ENCODE measurements at regions not wholly inside any gene's neighbourhood (a gene's known extent, or its start where the extent isn't known, plus 50 kb on each side); places are given as distances from the start of the nearest gene placed in this dataset.

DNA sequence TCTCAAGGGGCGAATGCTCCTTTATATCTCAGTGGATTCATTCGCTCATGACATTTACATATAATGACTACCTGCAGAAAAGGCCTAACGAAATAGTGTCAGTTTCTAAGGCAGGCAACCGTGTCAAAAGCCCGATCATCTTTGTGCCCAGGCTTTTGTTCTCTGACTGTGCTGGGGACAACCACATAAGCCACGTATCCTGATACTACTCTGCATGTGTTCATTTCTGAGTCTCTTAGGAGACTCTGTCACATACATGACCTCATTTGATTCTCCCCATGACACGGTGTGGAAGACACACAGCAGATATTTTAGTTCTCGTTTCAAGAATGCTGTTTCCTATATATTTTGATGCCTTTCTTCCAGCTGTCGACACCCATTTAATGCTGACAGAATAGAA, 598.5 kb downstream of the BNC2 start:
- no peaks in the 10 kb centered on the region for H3K27me3 ChIP-seq
- H3K4me1 ChIP-seq: peaks cover 30 to 36% of the 10 kb centered on the region in 2 donors
- no peak for DNase-seq
- no peak overlapping the region for H3K4me3 ChIP-seq (replicated peaks in 1 of 3)
- 88% methylated on average over 9 of the region's 9 CpGs for WGBS, 2 donors
- H3K36me3 ChIP-seq: no peaks in the 10 kb centered on the region
- TF ChIP-seq, protein P1, sequence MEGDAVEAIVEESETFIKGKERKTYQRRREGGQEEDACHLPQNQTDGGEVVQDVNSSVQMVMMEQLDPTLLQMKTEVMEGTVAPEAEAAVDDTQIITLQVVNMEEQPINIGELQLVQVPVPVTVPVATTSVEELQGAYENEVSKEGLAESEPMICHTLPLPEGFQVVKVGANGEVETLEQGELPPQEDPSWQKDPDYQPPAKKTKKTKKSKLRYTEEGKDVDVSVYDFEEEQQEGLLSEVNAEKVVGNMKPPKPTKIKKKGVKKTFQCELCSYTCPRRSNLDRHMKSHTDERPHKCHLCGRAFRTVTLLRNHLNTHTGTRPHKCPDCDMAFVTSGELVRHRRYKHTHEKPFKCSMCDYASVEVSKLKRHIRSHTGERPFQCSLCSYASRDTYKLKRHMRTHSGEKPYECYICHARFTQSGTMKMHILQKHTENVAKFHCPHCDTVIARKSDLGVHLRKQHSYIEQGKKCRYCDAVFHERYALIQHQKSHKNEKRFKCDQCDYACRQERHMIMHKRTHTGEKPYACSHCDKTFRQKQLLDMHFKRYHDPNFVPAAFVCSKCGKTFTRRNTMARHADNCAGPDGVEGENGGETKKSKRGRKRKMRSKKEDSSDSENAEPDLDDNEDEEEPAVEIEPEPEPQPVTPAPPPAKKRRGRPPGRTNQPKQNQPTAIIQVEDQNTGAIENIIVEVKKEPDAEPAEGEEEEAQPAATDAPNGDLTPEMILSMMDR (IDR thresholded peaks at IDR 0.05): no peak
- no peak for TF ChIP-seq POLR2A (IDR thresholded peaks at IDR 0.05)
- intact Hi-C loops (cut with DNase I): loop anchor here (10.0 kb wide), 1 partner anchor 77 kb away; no protein-coding TSS in a partner anchor
- no peaks in the 10 kb centered on the region for H3K9me3 ChIP-seq
- no peak overlapping the region for H3K27ac ChIP-seq

- TF ChIP-seq, protein P1 (IDR thresholded peaks at IDR 0.05): no peak
- no peak for TF ChIP-seq POLR2A (IDR thresholded peaks at IDR 0.05)
- intact Hi-C loops (cut with DNase I): loop anchor here (10.0 kb wide), 1 partner anchor 78 kb away; no protein-coding TSS in a partner anchor
- H3K27me3 ChIP-seq: no peaks in the 10 kb centered on the region
- H3K36me3 ChIP-seq: no peaks in the 10 kb centered on the region
- 39 to 46% methylated on average over 8 of the region's 8 CpGs for WGBS, 2 donors
- peak overlapping the region; percentile 25 to 64 (median 56) for H3K27ac ChIP-seq
- peak; percentile 48 to 65 for DNase-seq
- H3K4me1 ChIP-seq: peaks cover 34 to 38% of the 10 kb centered on the region in 2 donors
- no peaks in the 10 kb centered on the region for H3K9me3 ChIP-seq
- H3K4me3 ChIP-seq (replicated peaks in 1 of 3): no peak overlapping the region
Observed at GRCh38 chr9:16272776-16273175, 597.7 kb downstream of the BNC2 start.

DNA sequence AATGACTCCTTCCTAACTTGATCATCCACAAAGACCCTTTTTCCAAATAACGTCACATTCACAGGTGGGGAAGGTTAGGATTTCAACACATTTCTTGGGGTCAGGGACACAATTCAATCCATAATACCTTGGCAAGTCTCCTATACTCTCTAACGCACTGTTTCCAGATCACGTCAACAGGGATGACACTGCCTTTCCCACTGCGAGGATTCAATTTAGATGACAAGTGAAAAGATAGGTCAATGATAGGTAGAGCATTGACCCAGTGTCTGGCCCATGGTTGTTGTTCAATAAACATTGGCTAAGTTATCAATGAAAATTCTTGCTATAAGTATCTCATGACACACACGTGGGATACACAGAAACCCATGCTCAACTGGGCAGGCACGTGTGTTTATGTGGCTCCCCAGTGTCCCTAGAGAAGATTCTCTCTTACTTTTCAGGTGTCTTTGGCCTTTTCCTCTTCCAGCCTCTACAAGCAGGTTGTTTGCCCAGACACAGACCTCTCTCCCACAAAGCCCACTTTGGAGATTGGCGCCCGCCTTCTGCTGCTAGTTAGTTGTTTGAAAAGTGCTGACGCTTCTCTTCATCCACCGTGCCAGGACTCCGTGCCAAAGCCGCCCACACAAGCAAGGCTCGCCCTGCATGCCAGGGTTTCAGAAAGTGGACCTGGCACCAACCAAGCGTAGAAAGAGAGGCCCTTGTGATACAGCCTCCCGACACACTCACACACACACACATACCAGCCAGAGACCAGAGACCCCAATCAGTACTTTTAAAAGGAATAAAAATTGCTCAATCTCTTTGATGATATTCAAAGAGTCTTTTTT, 594.5 kb downstream of the BNC2 start:
- Histone ChIP-seq H3K4me1 (peaks cover 23 to 46% of the 10 kb centered on the region in 2 donors), H3K9me3 (no peaks in the 10 kb centered on the region), H3K4me3 (replicated peaks in 1 of 3) (no peak overlapping the region), H3K27ac (peak overlapping the region; percentile 88 to 93 (median 92)), H3K36me3 (no peaks in the 10 kb centered on the region), H3K27me3 (no peaks in the 10 kb centered on the region)
- peak; percentile 98 to 99 for DNase-seq
- TF ChIP-seq, protein P1 (IDR thresholded peaks at IDR 0.05): no peak
- TF ChIP-seq POLR2A (IDR thresholded peaks at IDR 0.05): peak in 1 of 2 donors; percentile 25
- intact Hi-C loops (cut with DNase I): loop anchor here (10.0 kb wide), 1 partner anchor 81 kb away; no protein-coding TSS in a partner anchor
- WGBS, 2 donors: 53 to 56% methylated on average over 15 of the region's 15 CpGs

- 52 to 54% methylated on average over 8 of the region's 8 CpGs for WGBS, 2 donors
- intact Hi-C loops (cut with DNase I): loop anchor here (10.0 kb wide), 1 partner anchor 82 kb away; no protein-coding TSS in a partner anchor
- H3K4me3 ChIP-seq (replicated peaks in 1 of 3): no peak overlapping the region
- TF ChIP-seq, protein P1 (IDR thresholded peaks at IDR 0.05): no peak
- no peak for TF ChIP-seq POLR2A (IDR thresholded peaks at IDR 0.05)
- peak overlapping the region; percentile 88 to 93 (median 92) for H3K27ac ChIP-seq
- DNase-seq: peak in 1 of 2 donors; percentile 12
- H3K9me3 ChIP-seq: no peaks in the 10 kb centered on the region
- no peaks in the 10 kb centered on the region for H3K36me3 ChIP-seq
- H3K4me1 ChIP-seq: peaks cover 29 to 53% of the 10 kb centered on the region in 2 donors
- no peaks in the 10 kb centered on the region for H3K27me3 ChIP-seq
Observed at GRCh38 chr9:16276866-16277265, 593.6 kb downstream of the BNC2 start.

- Histone ChIP-seq H3K4me3 (replicated peaks in 1 of 3) (no peak overlapping the region), H3K4me1 (peaks cover 34 to 54% of the 10 kb centered on the region in 2 donors), H3K27ac (peak overlapping the region in 2 of 3 donors; percentile 92 to 93), H3K9me3 (no peaks in the 10 kb centered on the region), H3K27me3 (no peaks in the 10 kb centered on the region), H3K36me3 (no peaks in the 10 kb centered on the region)
- intact Hi-C loops (cut with DNase I): loop anchor here (10.0 kb wide), 1 partner anchor 83 kb away; no protein-coding TSS in a partner anchor
- TF ChIP-seq, protein P1 (IDR thresholded peaks at IDR 0.05): no peak
- TF ChIP-seq POLR2A (IDR thresholded peaks at IDR 0.05): no peak
- WGBS, 2 donors: 87 to 95% methylated on average over 8 of the region's 8 CpGs
- DNase-seq: no peak
Observed at GRCh38 chr9:16277471-16277960, 593.0 kb downstream of the BNC2 start.
